Kidney epithelial cell (primary cell): ENCODE measurements at regions not wholly inside any gene's neighbourhood (a gene's known extent, or its start where the extent isn't known, plus 50 kb on each side); places are given as distances from the start of the nearest gene placed in this dataset.

ENCODE experiments used
- DNase-seq: peaks from one replicate; pipeline ENCODE4 v3.0.0-alpha.2; 2010; ENCODE audit warnings: low read depth
- H3K27me3 ChIP-seq: 2 replicates; pipeline ENCODE4 v1.6.0; 2011; ENCODE audit warnings: low read length; ENCODE audit not compliant: control insufficient read depth, insufficient read depth
- H3K36me3 ChIP-seq: 2 replicates; pipeline ENCODE4 v1.5.1; 2011; ENCODE audit warnings: low read length; ENCODE audit not compliant: control insufficient read depth, insufficient read depth
- H3K4me3 ChIP-seq: 2 replicates; pipeline ENCODE4 v1.5.1; 2011; ENCODE audit warnings: low read depth, mild to moderate bottlenecking, control low read depth, low read length
- CTCF ChIP-seq: IDR thresholded peaks from 2 replicates; pipeline ENCODE4 v1.5.1; 2011; ENCODE audit warnings: mild to moderate bottlenecking, moderate library complexity, low read length, control low read depth, inconsistent platforms; ENCODE audit not compliant: insufficient read depth, poor library complexity, severe bottlenecking

GRCh38 chr12:25906651-25907340 lies 51.7 kb upstream of the RASSF8 start:
- no peaks in the 10 kb centered on the region for H3K27me3 ChIP-seq
- no peaks in the 10 kb centered on the region for H3K36me3 ChIP-seq
- TF ChIP-seq CTCF, result no peak

More at GRCh38 chr12:25906651-25907340, 51.7 kb upstream of the RASSF8 start:
- no peak overlapping the region for H3K4me3 ChIP-seq
- no peak for DNase-seq
